ENCODE measurements at regions not wholly inside any gene's neighbourhood (a gene's known extent, or its start where the extent isn't known, plus 50 kb on each side); places are given as distances from the start of the nearest gene placed in this dataset.
"Not testable (repeated sequence)": the region's sequence is repeated elsewhere in the genome, so short reads cannot be mapped to it uniquely, and the experiment has no call there.

- not testable (repeated sequence) for DNase-seq
Observed at GRCh38 chr11:86166287-86166686, 78.3 kb upstream of the EED start.

- no peak for DNase-seq
Observed at GRCh38 chr11:86164106-86164505, 80.4 kb upstream of the EED start.

GRCh38 chr11:86163221-86163876 is 81.2 kb upstream of the EED start:
- not testable (repeated sequence) for DNase-seq

- no peak for DNase-seq
Observed at GRCh38 chr11:86162239-86162638, 82.3 kb upstream of the EED start.

GRCh38 chr11:86161837-86162236 is 82.7 kb upstream of the EED start:
- DNase-seq: no peak

GRCh38 chr11:86161336-86161735 is 83.2 kb upstream of the EED start:
- DNase-seq: no peak

- DNase-seq: no peak
Observed at GRCh38 chr11:86160541-86161149, 83.9 kb upstream of the EED start.

- DNase-seq: no peak
Observed at GRCh38 chr11:86159581-86159891, 85.0 kb upstream of the EED start.

- DNase-seq: no peak
Observed at GRCh38 chr11:86158704-86159580, 85.6 kb upstream of the EED start.

- DNase-seq: no peak
Observed at GRCh38 chr11:86157797-86158378, 86.7 kb upstream of the EED start.

GRCh38 chr11:86156397-86156955 is 87.6 kb upstream of the PICALM start:
- no peak for DNase-seq

- DNase-seq: no peak
Observed at GRCh38 chr11:86155200-86155844, 86.4 kb upstream of the PICALM start.

- DNase-seq: no peak
Observed at GRCh38 chr11:86153439-86153838, 84.6 kb upstream of the PICALM start.

GRCh38 chr11:86152901-86153300 is 84.0 kb upstream of the PICALM start:
- DNase-seq: no peak

GRCh38 chr11:86152006-86152862 is 83.3 kb upstream of the PICALM start:
- no peak for DNase-seq

GRCh38 chr11:86151174-86152005 is 82.5 kb upstream of the PICALM start:
- no peak for DNase-seq

GRCh38 chr11:86150847-86151173 is 81.9 kb upstream of the PICALM start:
- DNase-seq: no peak

- DNase-seq: no peak
Observed at GRCh38 chr11:86149792-86150191, 80.9 kb upstream of the PICALM start.

- DNase-seq: no peak
Observed at GRCh38 chr11:86148345-86148747, 79.5 kb upstream of the PICALM start.

- DNase-seq: no peak
Observed at GRCh38 chr11:86147004-86147403, 78.1 kb upstream of the PICALM start.

Data from stimulated activated CD8-positive, alpha-beta memory T cell treated with anti-CD3 and anti-CD28 coated beads, Interleukin-4, amount 100 ng/mL, for 48 hours (primary cell).